H7 (cell line): ENCODE measurements at regions not wholly inside any gene's neighbourhood (a gene's known extent, or its start where the extent isn't known, plus 50 kb on each side); places are given as distances from the start of the nearest gene placed in this dataset.

Source experiments
- DNase-seq: peaks from one replicate; pipeline ENCODE4 v3.0.0; 2012
- H3K27me3 ChIP-seq: 2 replicates; pipeline ENCODE4 v1.6.0; 2011; ENCODE audit warnings: mild to moderate bottlenecking, low read length; ENCODE audit not compliant: control insufficient read depth, insufficient read depth
- H3K36me3 ChIP-seq: replicated peaks from 2 replicates; pipeline ENCODE4 v1.5.1; 2011; ENCODE audit warnings: low read length; ENCODE audit not compliant: control insufficient read depth, insufficient read depth
- H3K4me3 ChIP-seq: 2 replicates; pipeline ENCODE4 v1.5.1; 2011; ENCODE audit warnings: low read depth, mild to moderate bottlenecking, control low read depth, low read length, moderate library complexity; ENCODE audit not compliant: insufficient read depth

- no peak overlapping the region for H3K4me3 ChIP-seq
- H3K36me3 ChIP-seq, result no peaks in the 10 kb centered on the region
- H3K27me3 ChIP-seq, result no peaks in the 10 kb centered on the region
- no peak for DNase-seq
These were observed 259.9 kb upstream of the SASH1 start for GRCh38 chr6:148082696-148083095.

- Histone ChIP-seq H3K27me3 (no peaks in the 10 kb centered on the region), H3K4me3 (no peak overlapping the region), H3K36me3 (no peaks in the 10 kb centered on the region)
- DNase-seq, result no peak
These were observed 256.9 kb upstream of the SASH1 start for GRCh38 chr6:148085631-148086331.

GRCh38 chr6:148086386-148086785 lies 256.3 kb upstream of the SASH1 start:
- Histone ChIP-seq H3K4me3 (no peak overlapping the region), H3K27me3 (no peaks in the 10 kb centered on the region), H3K36me3 (no peaks in the 10 kb centered on the region)
- no peak for DNase-seq

GRCh38 chr6:148086843-148087242 lies 255.8 kb upstream of the SASH1 start:
- H3K4me3 ChIP-seq, result no peak overlapping the region
- no peaks in the 10 kb centered on the region for H3K27me3 ChIP-seq
- no peak for DNase-seq
- H3K36me3 ChIP-seq, result no peaks in the 10 kb centered on the region

- Histone ChIP-seq H3K4me3 (no peak overlapping the region), H3K36me3 (no peaks in the 10 kb centered on the region), H3K27me3 (no peaks in the 10 kb centered on the region)
- no peak for DNase-seq
These were observed 255.0 kb upstream of the SASH1 start for GRCh38 chr6:148087659-148088058.

- Histone ChIP-seq H3K36me3 (no peaks in the 10 kb centered on the region), H3K4me3 (no peak overlapping the region), H3K27me3 (no peaks in the 10 kb centered on the region)
- DNase-seq, result no peak
These were observed 252.3 kb upstream of the SASH1 start for GRCh38 chr6:148090326-148090725.

- Histone ChIP-seq H3K27me3 (no peaks in the 10 kb centered on the region), H3K4me3 (no peak overlapping the region), H3K36me3 (no peaks in the 10 kb centered on the region)
- no peak for DNase-seq
These were observed 251.2 kb upstream of the SASH1 start for GRCh38 chr6:148091394-148091793.

GRCh38 chr6:148103436-148103835 lies 239.2 kb upstream of the SASH1 start:
- H3K4me3 ChIP-seq, result no peak overlapping the region
- DNase-seq, result no peak
- H3K36me3 ChIP-seq, result no peaks in the 10 kb centered on the region
- no peaks in the 10 kb centered on the region for H3K27me3 ChIP-seq

- no peaks in the 10 kb centered on the region for H3K27me3 ChIP-seq
- H3K36me3 ChIP-seq, result no peaks in the 10 kb centered on the region
- no peak overlapping the region for H3K4me3 ChIP-seq
- no peak for DNase-seq
These were observed 238.5 kb upstream of the SASH1 start for GRCh38 chr6:148104131-148104530.

GRCh38 chr6:148105695-148106094 lies 236.9 kb upstream of the SASH1 start:
- H3K27me3 ChIP-seq, result no peaks in the 10 kb centered on the region
- no peaks in the 10 kb centered on the region for H3K36me3 ChIP-seq
- DNase-seq, result no peak
- no peak overlapping the region for H3K4me3 ChIP-seq

- H3K4me3 ChIP-seq, result no peak overlapping the region
- DNase-seq, result no peak
- no peaks in the 10 kb centered on the region for H3K36me3 ChIP-seq
- no peaks in the 10 kb centered on the region for H3K27me3 ChIP-seq
These were observed 234.7 kb upstream of the SASH1 start for GRCh38 chr6:148107911-148108310.

- H3K27me3 ChIP-seq, result no peaks in the 10 kb centered on the region
- no peak for DNase-seq
- H3K4me3 ChIP-seq, result no peak overlapping the region
- H3K36me3 ChIP-seq, result no peaks in the 10 kb centered on the region
These were observed 232.9 kb upstream of the SASH1 start for GRCh38 chr6:148109732-148110131.

- Histone ChIP-seq H3K27me3 (no peaks in the 10 kb centered on the region), H3K36me3 (no peaks in the 10 kb centered on the region), H3K4me3 (no peak overlapping the region)
- DNase-seq, result no peak
These were observed 231.7 kb upstream of the SASH1 start for GRCh38 chr6:148110925-148111324.

GRCh38 chr6:148112851-148113319 lies 229.8 kb upstream of the SASH1 start:
- Histone ChIP-seq H3K4me3 (no peak overlapping the region), H3K27me3 (no peaks in the 10 kb centered on the region), H3K36me3 (no peaks in the 10 kb centered on the region)
- no peak for DNase-seq

GRCh38 chr6:148116001-148116400 lies 226.6 kb upstream of the SASH1 start:
- Histone ChIP-seq H3K36me3 (no peaks in the 10 kb centered on the region), H3K27me3 (no peaks in the 10 kb centered on the region), H3K4me3 (no peak overlapping the region)
- no peak for DNase-seq

- H3K4me3 ChIP-seq, result no peak overlapping the region
- no peak for DNase-seq
- H3K36me3 ChIP-seq, result no peaks in the 10 kb centered on the region
- no peaks in the 10 kb centered on the region for H3K27me3 ChIP-seq
These were observed 224.4 kb upstream of the SASH1 start for GRCh38 chr6:148118244-148118643.
